ENCODE measurements at regions not wholly inside any gene's neighbourhood (a gene's known extent, or its start where the extent isn't known, plus 50 kb on each side); places are given as distances from the start of the nearest gene placed in this dataset.

DNA sequence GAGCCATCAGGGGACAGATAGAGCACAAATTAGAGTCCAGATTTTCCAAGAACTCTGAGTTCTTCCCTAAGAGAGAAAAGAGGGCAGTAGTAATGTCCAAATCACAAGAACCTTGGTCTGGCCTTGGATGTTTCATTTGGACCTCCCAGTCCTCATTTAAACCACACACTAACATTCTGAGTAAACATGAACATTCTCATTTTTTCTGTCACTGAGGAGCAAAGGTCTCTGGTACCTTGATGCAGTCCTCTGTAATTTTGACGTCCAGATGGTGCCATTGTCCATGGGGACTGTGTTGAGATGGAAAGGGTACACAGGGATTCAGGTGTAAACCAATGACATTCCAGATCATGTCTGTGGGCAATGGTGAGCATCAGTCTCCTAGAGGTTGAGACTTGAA is 225.4 kb upstream of the PHYHIPL start:
- Histone ChIP-seq H2AFZ (ENCODE audit: low read length) (no peak overlapping the region), H3K9ac (ENCODE audit: low read length) (no peak overlapping the region), H3K4me1 (ENCODE audit: insufficient read depth, low read length) (peaks cover 25% of the 10 kb centered on the region), H3K79me2 (ENCODE audit: low read length) (no peaks in the 10 kb centered on the region), H3K36me3 (ENCODE audit: low read depth, low read length) (no peaks in the 10 kb centered on the region), H3K4me3 (ENCODE audit: low read length) (no peak overlapping the region), H3F3A (ENCODE audit: low read length, unreplicated experiment) (no peaks in the 10 kb centered on the region), H3K4me2 (ENCODE audit: low read length) (peak overlapping the region; percentile 16; the same call in 1 of the 2 replicates), H4K20me1 (ENCODE audit: low read length) (no peaks in the 10 kb centered on the region), H3K9me2 (replicated peaks; ENCODE audit: low read length) (no peaks in the 10 kb centered on the region), H3K27me3 (ENCODE audit: low read length) (no peaks in the 10 kb centered on the region), H3K9me3 (ENCODE audit: low read length) (no peaks in the 10 kb centered on the region), H3K27ac (ENCODE audit: low read length) (no peak overlapping the region)
- ATAC-seq (no peak), DNase-seq (no peak)
- ChIA-PET POLR2A (ENCODE audit: unreplicated experiment) (no interaction called here), CTCF (no interaction called here)
- intact Hi-C loops (cut with micrococcal nuclease): loop anchor here (10.0 kb wide), 1 partner anchor 514 kb away; no protein-coding TSS in a partner anchor
- TF ChIP-seq EZH2 (IDR thresholded peaks at IDR 0.05; ENCODE audit: low read length, unreplicated experiment) (no peak), EZH2phosphoT487 (IDR thresholded peaks at IDR 0.05; ENCODE audit: borderline replicate concordance, low read length) (no peak)
- TF ChIP-seq, protein P1, sequence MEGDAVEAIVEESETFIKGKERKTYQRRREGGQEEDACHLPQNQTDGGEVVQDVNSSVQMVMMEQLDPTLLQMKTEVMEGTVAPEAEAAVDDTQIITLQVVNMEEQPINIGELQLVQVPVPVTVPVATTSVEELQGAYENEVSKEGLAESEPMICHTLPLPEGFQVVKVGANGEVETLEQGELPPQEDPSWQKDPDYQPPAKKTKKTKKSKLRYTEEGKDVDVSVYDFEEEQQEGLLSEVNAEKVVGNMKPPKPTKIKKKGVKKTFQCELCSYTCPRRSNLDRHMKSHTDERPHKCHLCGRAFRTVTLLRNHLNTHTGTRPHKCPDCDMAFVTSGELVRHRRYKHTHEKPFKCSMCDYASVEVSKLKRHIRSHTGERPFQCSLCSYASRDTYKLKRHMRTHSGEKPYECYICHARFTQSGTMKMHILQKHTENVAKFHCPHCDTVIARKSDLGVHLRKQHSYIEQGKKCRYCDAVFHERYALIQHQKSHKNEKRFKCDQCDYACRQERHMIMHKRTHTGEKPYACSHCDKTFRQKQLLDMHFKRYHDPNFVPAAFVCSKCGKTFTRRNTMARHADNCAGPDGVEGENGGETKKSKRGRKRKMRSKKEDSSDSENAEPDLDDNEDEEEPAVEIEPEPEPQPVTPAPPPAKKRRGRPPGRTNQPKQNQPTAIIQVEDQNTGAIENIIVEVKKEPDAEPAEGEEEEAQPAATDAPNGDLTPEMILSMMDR (conservative IDR thresholded peaks at IDR 0.05; ENCODE audit: low read depth, low read length): no peak
- BruUV-seq (replicated peaks): no TSS peak

DNA sequence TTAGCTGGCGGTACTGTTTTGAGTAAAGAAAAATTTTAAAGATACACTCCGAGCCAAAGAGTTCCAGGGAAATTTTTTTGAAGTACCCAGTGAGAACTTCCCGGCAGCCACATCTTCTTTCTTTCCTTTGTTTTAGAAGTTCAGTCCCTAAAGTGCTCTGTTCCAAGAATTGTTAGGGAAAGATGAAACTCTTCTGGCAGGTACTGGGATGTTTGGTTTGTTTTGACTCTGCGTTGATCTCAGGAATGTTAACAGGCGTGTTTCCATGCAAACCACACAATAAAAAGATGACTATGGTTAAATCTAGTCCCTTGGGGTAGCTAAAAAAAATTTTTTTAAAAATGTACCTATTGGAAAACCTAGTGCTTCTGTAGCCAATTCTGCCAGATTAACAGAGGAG is 224.7 kb upstream of the PHYHIPL start:
- Histone ChIP-seq H3K4me3 (ENCODE audit: low read length) (no peak overlapping the region), H3K9me2 (replicated peaks; ENCODE audit: low read length) (no peaks in the 10 kb centered on the region), H3K4me2 (ENCODE audit: low read length) (peak overlapping the region; percentile 18), H3K27me3 (ENCODE audit: low read length) (no peaks in the 10 kb centered on the region), H3F3A (ENCODE audit: low read length, unreplicated experiment) (no peaks in the 10 kb centered on the region), H3K4me1 (ENCODE audit: insufficient read depth, low read length) (peaks cover 25% of the 10 kb centered on the region), H3K36me3 (ENCODE audit: low read depth, low read length) (no peaks in the 10 kb centered on the region), H4K20me1 (ENCODE audit: low read length) (no peaks in the 10 kb centered on the region), H2AFZ (ENCODE audit: low read length) (no peak overlapping the region), H3K9ac (ENCODE audit: low read length) (no peak overlapping the region), H3K9me3 (ENCODE audit: low read length) (no peaks in the 10 kb centered on the region), H3K27ac (ENCODE audit: low read length) (no peak overlapping the region), H3K79me2 (ENCODE audit: low read length) (no peaks in the 10 kb centered on the region)
- BruUV-seq (replicated peaks): no TSS peak
- intact Hi-C loops (cut with micrococcal nuclease): loop anchor here (1.0 to 10.0 kb wide), 6 partner anchors 144 to 671 kb away; no protein-coding TSS in a partner anchor
- ChIA-PET POLR2A (ENCODE audit: unreplicated experiment) (no interaction called here), CTCF (interaction anchor here (0.6 to 0.8 kb wide), 3 partner anchors 29 to 670 kb away, joined by 3 to 5 read pairs (median 3); no protein-coding TSS in a partner anchor)
- peak; percentile 75 for ATAC-seq
- TF ChIP-seq, protein P1 (conservative IDR thresholded peaks at IDR 0.05; ENCODE audit: low read depth, low read length): no peak
- TF ChIP-seq EZH2phosphoT487 (IDR thresholded peaks at IDR 0.05; ENCODE audit: borderline replicate concordance, low read length) (no peak), EZH2 (IDR thresholded peaks at IDR 0.05; ENCODE audit: low read length, unreplicated experiment) (no peak)
- DNase-seq: peak; percentile 77

DNA sequence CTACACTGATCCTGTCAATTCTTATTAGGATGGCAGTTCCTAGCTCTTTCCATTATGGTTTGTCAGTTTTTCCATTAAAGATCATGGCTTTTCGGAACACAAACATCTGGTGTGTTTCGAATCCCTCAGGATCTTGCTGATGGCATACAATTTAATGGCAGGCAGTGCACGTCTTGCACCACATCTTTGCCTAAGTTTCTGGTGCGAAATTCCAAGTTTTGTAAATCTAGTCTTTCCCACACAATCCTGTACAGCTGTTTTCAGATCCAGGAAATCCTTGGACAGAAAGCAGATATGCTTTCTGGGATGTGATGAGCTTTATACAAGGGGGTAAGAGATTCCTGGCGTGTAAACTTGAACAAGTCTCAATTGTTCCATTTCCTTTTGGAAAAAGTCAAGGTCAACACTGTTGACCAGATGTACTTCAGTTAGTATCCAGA is 224.3 kb upstream of the PHYHIPL start:
- no peak overlapping the region for H3K27ac ChIP-seq (ENCODE audit: low read length)
- no peak overlapping the region for H3K4me3 ChIP-seq (ENCODE audit: low read length)
- H3K27me3 ChIP-seq (ENCODE audit: low read length): no peaks in the 10 kb centered on the region
- ChIA-PET CTCF (interaction anchor here (0.6 to 0.8 kb wide), 3 partner anchors 30 to 670 kb away, joined by 3 to 10 read pairs (median 5); no protein-coding TSS in a partner anchor), POLR2A (ENCODE audit: unreplicated experiment) (no interaction called here)
- H4K20me1 ChIP-seq (ENCODE audit: low read length): no peaks in the 10 kb centered on the region
- H3K4me1 ChIP-seq (ENCODE audit: insufficient read depth, low read length): peaks cover 25% of the 10 kb centered on the region
- H3K79me2 ChIP-seq (ENCODE audit: low read length): no peaks in the 10 kb centered on the region
- H2AFZ ChIP-seq (ENCODE audit: low read length): no peak overlapping the region
- no peak for DNase-seq
- no peaks in the 10 kb centered on the region for H3K9me2 ChIP-seq (replicated peaks; ENCODE audit: low read length)
- no peak for TF ChIP-seq EZH2phosphoT487 (IDR thresholded peaks at IDR 0.05; ENCODE audit: borderline replicate concordance, low read length)
- TF ChIP-seq, protein P1 (conservative IDR thresholded peaks at IDR 0.05; ENCODE audit: low read depth, low read length): no peak
- TF ChIP-seq EZH2 (IDR thresholded peaks at IDR 0.05; ENCODE audit: low read length, unreplicated experiment): no peak
- no peak for ATAC-seq
- intact Hi-C loops (cut with micrococcal nuclease): loop anchor here (1.0 to 10.0 kb wide), 6 partner anchors 145 to 670 kb away; no protein-coding TSS in a partner anchor
- H3K9me3 ChIP-seq (ENCODE audit: low read length): no peaks in the 10 kb centered on the region
- no peaks in the 10 kb centered on the region for H3F3A ChIP-seq (ENCODE audit: low read length, unreplicated experiment)
- no peaks in the 10 kb centered on the region for H3K36me3 ChIP-seq (ENCODE audit: low read depth, low read length)
- BruUV-seq (replicated peaks): no TSS peak
- no peak overlapping the region for H3K9ac ChIP-seq (ENCODE audit: low read length)
- peak overlapping the region; percentile 18 for H3K4me2 ChIP-seq (ENCODE audit: low read length)

Measured in PC-3 (cell line).